Stromal cell of bone marrow (primary cell): ENCODE measurements at regions not wholly inside any gene's neighbourhood (a gene's known extent, or its start where the extent isn't known, plus 50 kb on each side); places are given as distances from the start of the nearest gene placed in this dataset.
"Not testable (repeated sequence)": the region's sequence is repeated elsewhere in the genome, so short reads cannot be mapped to it uniquely, and the experiment has no call there.

Experiments
- DNase-seq: peaks from one replicate; pipeline ENCODE4 v3.0.0-alpha.2; 2012; ENCODE audit warnings: low read depth

GRCh38 chr12:28993720-28994119 is 155.4 kb upstream of the FAR2 start:
- DNase-seq: no peak

- DNase-seq: no peak
These were observed 154.8 kb upstream of the FAR2 start for GRCh38 chr12:28994179-28994715.

- no peak for DNase-seq
These were observed 152.4 kb upstream of the FAR2 start for GRCh38 chr12:28996688-28997087.

GRCh38 chr12:28998662-28999120 is 150.4 kb upstream of the FAR2 start:
- peak; percentile 49 for DNase-seq

GRCh38 chr12:29004066-29004935 is 144.8 kb upstream of the FAR2 start:
- no peak for DNase-seq

- no peak for DNase-seq
These were observed 144.2 kb upstream of the FAR2 start for GRCh38 chr12:29004936-29005304.

GRCh38 chr12:29008786-29009185 is 140.3 kb upstream of the FAR2 start:
- DNase-seq: no peak

- DNase-seq: no peak
These were observed 136.4 kb upstream of the FAR2 start for GRCh38 chr12:29012673-29013072.

GRCh38 chr12:29017532-29017931 is 131.5 kb upstream of the FAR2 start:
- not testable (repeated sequence) for DNase-seq

GRCh38 chr12:29023436-29024076 is 125.5 kb upstream of the FAR2 start:
- DNase-seq: no peak

GRCh38 chr12:29024117-29024516 is 125.0 kb upstream of the FAR2 start:
- DNase-seq: no peak

- DNase-seq: no peak
These were observed 123.1 kb upstream of the FAR2 start for GRCh38 chr12:29025937-29026336.

- DNase-seq: no peak
These were observed 122.7 kb upstream of the FAR2 start for GRCh38 chr12:29026419-29026818.

GRCh38 chr12:29029484-29029883 is 119.6 kb upstream of the FAR2 start:
- DNase-seq: not testable (repeated sequence)

GRCh38 chr12:29030006-29030405 is 119.1 kb upstream of the FAR2 start:
- no peak for DNase-seq

GRCh38 chr12:29032446-29032845 is 116.6 kb upstream of the FAR2 start:
- DNase-seq: peak; percentile 42

GRCh38 chr12:29033519-29033918 is 115.6 kb upstream of the FAR2 start:
- no peak for DNase-seq

- DNase-seq: no peak
These were observed 114.0 kb upstream of the FAR2 start for GRCh38 chr12:29035112-29035511.

- peak; percentile 83 for DNase-seq
These were observed 110.1 kb upstream of the FAR2 start for GRCh38 chr12:29039013-29039412.

- DNase-seq: peak; percentile 81
These were observed 107.5 kb upstream of the FAR2 start for GRCh38 chr12:29041621-29042020.

GRCh38 chr12:29043069-29043468 is 106.0 kb upstream of the FAR2 start:
- DNase-seq: peak; percentile 76

- no peak for DNase-seq
These were observed 104.3 kb upstream of the FAR2 start for GRCh38 chr12:29044799-29045198.

GRCh38 chr12:29048787-29049186 is 100.3 kb upstream of the FAR2 start:
- no peak for DNase-seq
